HG03139 (cell line): ENCODE measurements at regions not wholly inside any gene's neighbourhood (a gene's known extent, or its start where the extent isn't known, plus 50 kb on each side); places are given as distances from the start of the nearest gene placed in this dataset.

Experiments used
- ATAC-seq: cut with Tn5 transposase; IDR thresholded peaks from one replicate; pipeline ENCODE4 v1.9.1; 2021; ENCODE audit not compliant: unreplicated experiment

DNA sequence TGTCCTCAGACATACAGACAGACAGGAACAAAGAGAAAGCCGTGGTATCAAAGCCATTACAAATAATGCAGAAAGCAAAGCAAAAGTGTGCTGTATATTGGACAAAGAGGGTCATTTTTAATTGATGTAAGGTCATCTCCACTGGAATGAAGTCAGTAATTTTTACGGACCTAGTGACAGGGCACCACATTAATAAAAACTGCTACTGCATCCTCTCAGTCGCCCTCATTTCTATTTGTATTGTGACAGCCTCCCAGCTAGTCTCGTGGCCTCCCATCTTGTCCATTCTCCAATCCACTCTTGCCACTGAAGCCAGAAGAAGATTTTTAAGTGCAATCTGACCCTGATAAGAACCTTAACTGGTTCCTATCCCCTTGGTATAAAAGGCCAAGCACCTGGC is 132.4 kb downstream of the NUAK1 start:
- ATAC-seq = no peak

DNA sequence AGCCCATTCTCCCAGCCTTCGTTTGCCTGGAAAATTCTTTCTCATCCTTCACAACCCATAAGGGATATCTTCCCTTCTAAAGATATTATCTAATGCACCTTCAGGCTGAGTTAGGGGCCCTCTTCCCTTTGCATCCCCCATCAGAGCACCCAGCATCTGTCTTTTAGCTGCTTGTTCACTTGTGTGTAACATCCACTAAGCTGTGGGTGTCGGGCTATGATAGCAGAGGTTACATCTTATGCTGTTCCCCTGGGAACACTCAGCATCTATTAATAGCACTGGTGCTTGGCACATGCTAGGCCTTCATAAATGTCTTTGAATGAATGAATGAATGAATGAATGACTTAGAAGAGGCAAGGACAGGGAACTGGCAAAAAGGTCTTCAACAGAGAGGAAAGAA is 131.8 kb downstream of the NUAK1 start:
- ATAC-seq = no peak

DNA sequence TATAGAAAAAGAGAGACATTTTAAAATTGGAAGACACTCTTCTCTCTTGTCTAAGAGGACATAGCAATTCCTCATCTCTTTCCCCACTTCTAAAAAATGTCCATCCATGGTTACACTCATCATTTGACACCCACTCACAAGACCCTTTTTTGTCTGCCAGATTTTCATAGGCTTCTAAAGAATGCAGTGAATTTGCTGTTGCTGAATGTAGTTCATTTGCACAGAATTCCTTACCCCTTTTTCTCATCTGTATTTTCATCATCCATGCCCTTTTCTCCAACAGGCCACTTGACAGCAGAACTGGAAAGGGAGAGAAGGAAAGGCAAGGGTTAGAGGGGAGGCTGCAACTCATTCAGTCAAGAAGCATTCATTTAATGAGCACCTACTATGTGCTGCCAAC is 128.0 kb downstream of the NUAK1 start:
- ATAC-seq = no peak
